H1 (cell line): ENCODE measurements at regions not wholly inside any gene's neighbourhood (a gene's known extent, or its start where the extent isn't known, plus 50 kb on each side); places are given as distances from the start of the nearest gene placed in this dataset.

Experiments used
- CTCF ChIA-PET: fragments of 300-600 bp; sonication (Branson Sonifier 250); formaldehyde crosslinking; loops from one replicate; lab custom pipeline; 2021; ENCODE audit not compliant: partially characterized antibody; lab: Charles Lee
- POLR2A ChIA-PET: fragments of 300-600 bp; sonication (Branson Sonifier 250); formaldehyde crosslinking; loops from one replicate; lab custom pipeline; 2021; ENCODE audit warnings: inconsistent platforms; ENCODE audit not compliant: partially characterized antibody; lab: Charles Lee
- DNase-seq, 2 experiments: peaks; one replicate each; pipeline versions ENCODE4 v3.0.0 to v3.0.0-alpha.2; 2010 to 2022; ENCODE audit warnings: low spot score in 2 of 2, low read depth in 1 of 2, mixed read lengths in 1 of 2
- FAIRE-seq: peaks from 2 replicates; lab custom pipeline; 2011; peaks lifted over from hg19 to GRCh38; lab: Jason Lieb, UNC
- H2AFZ ChIP-seq: 2 replicates; pipeline ENCODE4 v1.8.1; 2012; ENCODE audit warnings: low read length, inconsistent platforms
- H2AK5ac ChIP-seq: 2 replicates; pipeline ENCODE4 v1.6.1; 2013; ENCODE audit warnings: low read depth, low read length
- H2BK120ac ChIP-seq: replicated peaks from 2 replicates; pipeline ENCODE3; 2013; ENCODE audit warnings: low read depth, low read length, inconsistent platforms
- H2BK12ac ChIP-seq: 2 replicates; pipeline ENCODE4 v1.6.1; 2013; ENCODE audit warnings: low read depth, low read length
- H2BK15ac ChIP-seq: 2 replicates; pipeline ENCODE4 v1.6.1; 2013; ENCODE audit warnings: low read length
- H2BK20ac ChIP-seq: 2 replicates; pipeline ENCODE4 v1.6.1; 2013; ENCODE audit warnings: low read length
- H2BK5ac ChIP-seq: 2 replicates; pipeline ENCODE4 v1.6.1; 2013; ENCODE audit warnings: low read depth, low read length
- H3K14ac ChIP-seq: 2 replicates; pipeline ENCODE4 v1.6.1; 2013; ENCODE audit warnings: inconsistent platforms; ENCODE audit not compliant: insufficient read length
- H3K18ac ChIP-seq: 2 replicates; pipeline ENCODE4 v1.6.1; 2013; ENCODE audit warnings: low read length; ENCODE audit errors: extremely low read depth
- H3K23ac ChIP-seq: 2 replicates; pipeline ENCODE4 v1.6.1; 2013; ENCODE audit warnings: inconsistent platforms; ENCODE audit not compliant: insufficient read length
- H3K23me2 ChIP-seq: 2 replicates; pipeline ENCODE4 v1.6.1; 2013; ENCODE audit warnings: low read depth, low read length
- H3K27ac ChIP-seq: 2 replicates; pipeline ENCODE4 v1.6.1; 2011; ENCODE audit warnings: low read depth, low read length, inconsistent platforms
- H3K27me3 ChIP-seq, 4 experiments: replicated peaks in 1 of 4; 1 replicate in 1 of 4; 2 replicates in 3 of 4; pipeline versions ENCODE4 v1.6.1 to v1.8.1; 2011 to 2013; ENCODE audit warnings: low read length in 3 of 4, mild to moderate bottlenecking in 3 of 4, inconsistent platforms in 2 of 4, mixed read lengths in 2 of 4, moderate library complexity in 1 of 4; ENCODE audit not compliant: control insufficient read depth in 3 of 4, insufficient read depth in 3 of 4; ENCODE audit errors: extremely low read depth in 1 of 4
- H3K36me3 ChIP-seq, 4 experiments: 2 replicates each; pipeline versions ENCODE4 v1.6.1 to v1.8.1; 2011 to 2013; ENCODE audit warnings: mild to moderate bottlenecking in 4 of 4, low read length in 3 of 4, moderate library complexity in 2 of 4, control low read depth in 1 of 4, inconsistent platforms in 1 of 4; ENCODE audit not compliant: insufficient read depth in 4 of 4, control insufficient read depth in 2 of 4
- H3K4ac ChIP-seq: replicated peaks from 2 replicates; pipeline ENCODE3; 2013; ENCODE audit warnings: low read length, low read depth, mixed read lengths, inconsistent platforms; ENCODE audit not compliant: insufficient read length
- H3K4me1 ChIP-seq, 4 experiments: replicated peaks in 1 of 4; 1 replicate in 1 of 4; 2 replicates in 3 of 4; pipeline versions ENCODE4 v1.6.1 to v1.8.1; 2011 to 2013; ENCODE audit warnings: low read length in 3 of 4, inconsistent platforms in 2 of 4, mixed read lengths in 1 of 4; ENCODE audit not compliant: insufficient read depth in 4 of 4, control insufficient read depth in 3 of 4
- H3K4me2 ChIP-seq, 2 experiments: 2 replicates each; pipeline versions ENCODE4 v1.6.1 to v1.8.1; 2011 to 2013; ENCODE audit warnings: low read depth in 2 of 2, low read length in 2 of 2, control low read depth in 1 of 2, inconsistent platforms in 1 of 2, mild to moderate bottlenecking in 1 of 2; ENCODE audit not compliant: insufficient read depth in 1 of 2
- H3K4me3 ChIP-seq, 4 experiments: fragments of 200-600, 300-600 bp in 1 of 4; sonication (generic), shearing (Covaris generic), sonication (Bioruptor Twin) in 1 of 4; 2 replicates each; pipeline versions ENCODE4 v1.5.1 to v1.8.1; 2011 to 2016; ENCODE audit warnings: low read length in 4 of 4, low read depth in 3 of 4, control low read depth in 2 of 4, inconsistent platforms in 2 of 4, mild to moderate bottlenecking in 2 of 4, mixed read lengths in 1 of 4, moderate library complexity in 1 of 4; ENCODE audit not compliant: insufficient read depth in 2 of 4; ENCODE audit errors: extremely low read depth in 1 of 4
- H3K56ac ChIP-seq: replicated peaks from 2 replicates; pipeline ENCODE3; 2013; ENCODE audit warnings: low read depth, mild to moderate bottlenecking, mixed read lengths, low read length, inconsistent platforms; ENCODE audit not compliant: insufficient read length
- H3K79me1 ChIP-seq: 2 replicates; pipeline ENCODE4 v1.6.1; 2013; ENCODE audit warnings: low read depth, low read length, control low read depth
- H3K79me2 ChIP-seq, 2 experiments: 2 replicates each; pipeline versions ENCODE4 v1.6.1 to v1.8.1; 2012 to 2013; ENCODE audit warnings: low read length in 2 of 2, mild to moderate bottlenecking in 2 of 2, inconsistent platforms in 1 of 2; ENCODE audit not compliant: insufficient read depth in 2 of 2, control insufficient read depth in 1 of 2
- H3K9ac ChIP-seq, 4 experiments: replicated peaks in 1 of 4; 1 replicate in 1 of 4; 2 replicates in 3 of 4; pipeline versions ENCODE4 v1.6.1 to v1.8.1; 2011 to 2013; ENCODE audit warnings: low read depth in 3 of 4, low read length in 3 of 4, control low read depth in 2 of 4, mild to moderate bottlenecking in 2 of 4, moderate library complexity in 2 of 4, inconsistent platforms in 1 of 4; ENCODE audit errors: extremely low read depth in 1 of 4
- H3K9me3 ChIP-seq, 2 experiments: 2 replicates each; pipeline versions ENCODE4 v1.6.1 to v1.8.1; 2012 to 2013; ENCODE audit warnings: mild to moderate bottlenecking in 2 of 2, moderate library complexity in 2 of 2, control low read depth in 1 of 2, inconsistent platforms in 1 of 2, low read depth in 1 of 2, low read length in 1 of 2, mixed read lengths in 1 of 2; ENCODE audit not compliant: insufficient read depth in 2 of 2
- H4K20me1 ChIP-seq, 2 experiments: replicated peaks in 1 of 2; 2 replicates each; pipeline versions ENCODE3 to v1.8.1; 2011 to 2013; ENCODE audit warnings: inconsistent platforms in 2 of 2, low read length in 2 of 2, mild to moderate bottlenecking in 1 of 2; ENCODE audit not compliant: insufficient read depth in 2 of 2, control insufficient read depth in 1 of 2
- H4K5ac ChIP-seq: 2 replicates; pipeline ENCODE4 v1.6.1; 2013; ENCODE audit warnings: low read length, low read depth, mixed read lengths, inconsistent platforms; ENCODE audit not compliant: insufficient read length
- H4K8ac ChIP-seq: 2 replicates; pipeline ENCODE4 v1.8.0; 2013; ENCODE audit warnings: mild to moderate bottlenecking, moderate library complexity, low read length, inconsistent platforms; ENCODE audit not compliant: insufficient read depth; ENCODE audit errors: extremely low read depth
- H4K91ac ChIP-seq: replicated peaks from 2 replicates; pipeline ENCODE3; 2013; ENCODE audit warnings: low read length, mixed read lengths, inconsistent platforms; ENCODE audit not compliant: insufficient read length
- MAFK ChIP-seq: IDR thresholded peaks from 2 replicates; pipeline ENCODE4 v1.6.1; 2012; ENCODE audit warnings: low read depth, mild to moderate bottlenecking, improper control_type of control experiment, low read length
- RBBP5 ChIP-seq: IDR thresholded peaks from 2 replicates; pipeline ENCODE4 v1.7.1; 2012; ENCODE audit warnings: low read depth, mild to moderate bottlenecking, inconsistent platforms, low read length, moderate library complexity, borderline replicate concordance
- WGBS, 2 experiments: shearing (Covaris generic) in 1 of 2; methylation state at CpG; one replicate each; pipeline versions ENCODE4 v1.1.6 to v1.1.7; 2013 to 2015; ENCODE audit warnings: low lambda C conversion rate in 2 of 2, mixed read lengths in 2 of 2, inconsistent platforms in 1 of 2, low coverage in 1 of 2, missing lambda C conversion rate in 1 of 2; ENCODE audit not compliant: insufficient replicate concordance in 2 of 2, insufficient coverage in 1 of 2, insufficient read length in 1 of 2; ENCODE audit errors: extremely low coverage in 1 of 2, missing lambda C conversion rate in 1 of 2; 5-methylcytosine and 5-hydroxymethylcytosine counted together

DNA sequence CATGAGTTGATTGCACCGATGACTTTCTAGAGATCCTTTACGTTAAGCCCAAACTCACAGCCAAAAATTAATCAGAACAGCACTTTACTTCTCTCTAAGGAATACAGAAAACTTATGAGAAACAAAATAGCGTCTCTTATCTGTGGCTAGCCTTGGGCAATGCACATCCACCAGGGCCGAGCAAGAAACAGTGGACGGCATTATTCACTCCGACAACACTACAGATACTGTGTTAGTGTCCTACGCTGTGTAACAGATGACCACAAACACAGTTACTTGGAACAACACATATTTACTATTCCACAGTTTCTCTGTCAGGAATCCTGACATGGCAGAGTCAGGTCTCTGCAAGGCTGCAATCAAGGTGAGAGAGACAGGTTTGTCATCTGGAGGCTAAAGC is 598.3 kb upstream of the ADARB2 start:
- no peak overlapping the region for H2BK5ac ChIP-seq
- H2BK120ac ChIP-seq, result no peak overlapping the region
- H3K79me2 ChIP-seq, result no peaks in the 10 kb centered on the region
- no peak overlapping the region for H3K4me2 ChIP-seq
- H3K18ac ChIP-seq, result no peak overlapping the region
- H4K8ac ChIP-seq, result no peak overlapping the region
- no peaks in the 10 kb centered on the region for H3K23me2 ChIP-seq
- no peak overlapping the region for H3K4me3 ChIP-seq
- FAIRE-seq (no peak), DNase-seq (no peak)
- no peak overlapping the region for H2AK5ac ChIP-seq
- no peak overlapping the region for H2BK15ac ChIP-seq
- no peaks in the 10 kb centered on the region for H4K20me1 ChIP-seq
- no peak overlapping the region for H4K5ac ChIP-seq
- no peaks in the 10 kb centered on the region for H3K27me3 ChIP-seq
- no peaks in the 10 kb centered on the region for H3K9me3 ChIP-seq
- H4K91ac ChIP-seq, result no peak overlapping the region
- no peak overlapping the region for H3K27ac ChIP-seq
- H3K4me1 ChIP-seq, result no peaks in the 10 kb centered on the region
- no peak overlapping the region for H2AFZ ChIP-seq
- ChIA-PET CTCF (interaction anchor here (0.9 kb wide), 1 partner anchor 602 kb away, joined by 3 read pairs; no protein-coding TSS in a partner anchor), POLR2A (no interaction called here)
- H2BK12ac ChIP-seq, result no peak overlapping the region
- no peak overlapping the region for H3K56ac ChIP-seq
- H3K79me1 ChIP-seq, result no peaks in the 10 kb centered on the region
- 97% methylated on average over 7 of the region's 7 CpGs; no CpG with 5 or more reads in 1 of the 2 experiments for WGBS, 2 experiments
- no peak overlapping the region for H3K4ac ChIP-seq
- no peak overlapping the region for H3K23ac ChIP-seq
- H3K36me3 ChIP-seq, result no peaks in the 10 kb centered on the region
- no peak overlapping the region for H2BK20ac ChIP-seq
- no peak overlapping the region for H3K9ac ChIP-seq
- H3K14ac ChIP-seq, result no peak overlapping the region
- TF ChIP-seq MAFK (no peak), RBBP5 (no peak)
